H1 (cell line): ENCODE measurements at regions not wholly inside any gene's neighbourhood (a gene's known extent, or its start where the extent isn't known, plus 50 kb on each side); places are given as distances from the start of the nearest gene placed in this dataset.

Experiments
- CTCF ChIA-PET: fragments of 300-600 bp; sonication (Branson Sonifier 250); formaldehyde crosslinking; loops from one replicate; lab custom pipeline; 2021; ENCODE audit not compliant: partially characterized antibody; lab: Charles Lee
- POLR2A ChIA-PET: fragments of 300-600 bp; sonication (Branson Sonifier 250); formaldehyde crosslinking; loops from one replicate; lab custom pipeline; 2021; ENCODE audit warnings: inconsistent platforms; ENCODE audit not compliant: partially characterized antibody; lab: Charles Lee
- DNase-seq, 2 experiments: peaks; one replicate each; pipeline versions ENCODE4 v3.0.0 to v3.0.0-alpha.2; 2010 to 2022; ENCODE audit warnings: low spot score in 2 of 2, low read depth in 1 of 2, mixed read lengths in 1 of 2
- FAIRE-seq: peaks from 2 replicates; lab custom pipeline; 2011; peaks lifted over from hg19 to GRCh38; lab: Jason Lieb, UNC
- H2AFZ ChIP-seq: 2 replicates; pipeline ENCODE4 v1.8.1; 2012; ENCODE audit warnings: low read length, inconsistent platforms
- H2AK5ac ChIP-seq: 2 replicates; pipeline ENCODE4 v1.6.1; 2013; ENCODE audit warnings: low read depth, low read length
- H2BK120ac ChIP-seq: replicated peaks from 2 replicates; pipeline ENCODE3; 2013; ENCODE audit warnings: low read depth, low read length, inconsistent platforms
- H2BK12ac ChIP-seq: 2 replicates; pipeline ENCODE4 v1.6.1; 2013; ENCODE audit warnings: low read depth, low read length
- H2BK15ac ChIP-seq: 2 replicates; pipeline ENCODE4 v1.6.1; 2013; ENCODE audit warnings: low read length
- H2BK20ac ChIP-seq: 2 replicates; pipeline ENCODE4 v1.6.1; 2013; ENCODE audit warnings: low read length
- H2BK5ac ChIP-seq: 2 replicates; pipeline ENCODE4 v1.6.1; 2013; ENCODE audit warnings: low read depth, low read length
- H3K14ac ChIP-seq: 2 replicates; pipeline ENCODE4 v1.6.1; 2013; ENCODE audit warnings: inconsistent platforms; ENCODE audit not compliant: insufficient read length
- H3K18ac ChIP-seq: 2 replicates; pipeline ENCODE4 v1.6.1; 2013; ENCODE audit warnings: low read length; ENCODE audit errors: extremely low read depth
- H3K23ac ChIP-seq: 2 replicates; pipeline ENCODE4 v1.6.1; 2013; ENCODE audit warnings: inconsistent platforms; ENCODE audit not compliant: insufficient read length
- H3K23me2 ChIP-seq: 2 replicates; pipeline ENCODE4 v1.6.1; 2013; ENCODE audit warnings: low read depth, low read length
- H3K27ac ChIP-seq: 2 replicates; pipeline ENCODE4 v1.6.1; 2011; ENCODE audit warnings: low read depth, low read length, inconsistent platforms
- H3K27me3 ChIP-seq, 4 experiments: replicated peaks in 1 of 4; 1 replicate in 1 of 4; 2 replicates in 3 of 4; pipeline versions ENCODE4 v1.6.1 to v1.8.1; 2011 to 2013; ENCODE audit warnings: low read length in 3 of 4, mild to moderate bottlenecking in 3 of 4, inconsistent platforms in 2 of 4, mixed read lengths in 2 of 4, moderate library complexity in 1 of 4; ENCODE audit not compliant: control insufficient read depth in 3 of 4, insufficient read depth in 3 of 4; ENCODE audit errors: extremely low read depth in 1 of 4
- H3K36me3 ChIP-seq, 4 experiments: 2 replicates each; pipeline versions ENCODE4 v1.6.1 to v1.8.1; 2011 to 2013; ENCODE audit warnings: mild to moderate bottlenecking in 4 of 4, low read length in 3 of 4, moderate library complexity in 2 of 4, control low read depth in 1 of 4, inconsistent platforms in 1 of 4; ENCODE audit not compliant: insufficient read depth in 4 of 4, control insufficient read depth in 2 of 4
- H3K4ac ChIP-seq: replicated peaks from 2 replicates; pipeline ENCODE3; 2013; ENCODE audit warnings: low read length, low read depth, mixed read lengths, inconsistent platforms; ENCODE audit not compliant: insufficient read length
- H3K4me1 ChIP-seq, 4 experiments: replicated peaks in 1 of 4; 1 replicate in 1 of 4; 2 replicates in 3 of 4; pipeline versions ENCODE4 v1.6.1 to v1.8.1; 2011 to 2013; ENCODE audit warnings: low read length in 3 of 4, inconsistent platforms in 2 of 4, mixed read lengths in 1 of 4; ENCODE audit not compliant: insufficient read depth in 4 of 4, control insufficient read depth in 3 of 4
- H3K4me2 ChIP-seq, 2 experiments: 2 replicates each; pipeline versions ENCODE4 v1.6.1 to v1.8.1; 2011 to 2013; ENCODE audit warnings: low read depth in 2 of 2, low read length in 2 of 2, control low read depth in 1 of 2, inconsistent platforms in 1 of 2, mild to moderate bottlenecking in 1 of 2; ENCODE audit not compliant: insufficient read depth in 1 of 2
- H3K4me3 ChIP-seq, 4 experiments: fragments of 200-600, 300-600 bp in 1 of 4; sonication (generic), shearing (Covaris generic), sonication (Bioruptor Twin) in 1 of 4; 2 replicates each; pipeline versions ENCODE4 v1.5.1 to v1.8.1; 2011 to 2016; ENCODE audit warnings: low read length in 4 of 4, low read depth in 3 of 4, control low read depth in 2 of 4, inconsistent platforms in 2 of 4, mild to moderate bottlenecking in 2 of 4, mixed read lengths in 1 of 4, moderate library complexity in 1 of 4; ENCODE audit not compliant: insufficient read depth in 2 of 4; ENCODE audit errors: extremely low read depth in 1 of 4
- H3K56ac ChIP-seq: replicated peaks from 2 replicates; pipeline ENCODE3; 2013; ENCODE audit warnings: low read depth, mild to moderate bottlenecking, mixed read lengths, low read length, inconsistent platforms; ENCODE audit not compliant: insufficient read length
- H3K79me1 ChIP-seq: 2 replicates; pipeline ENCODE4 v1.6.1; 2013; ENCODE audit warnings: low read depth, low read length, control low read depth
- H3K79me2 ChIP-seq, 2 experiments: 2 replicates each; pipeline versions ENCODE4 v1.6.1 to v1.8.1; 2012 to 2013; ENCODE audit warnings: low read length in 2 of 2, mild to moderate bottlenecking in 2 of 2, inconsistent platforms in 1 of 2; ENCODE audit not compliant: insufficient read depth in 2 of 2, control insufficient read depth in 1 of 2
- H3K9ac ChIP-seq, 4 experiments: replicated peaks in 1 of 4; 1 replicate in 1 of 4; 2 replicates in 3 of 4; pipeline versions ENCODE4 v1.6.1 to v1.8.1; 2011 to 2013; ENCODE audit warnings: low read depth in 3 of 4, low read length in 3 of 4, control low read depth in 2 of 4, mild to moderate bottlenecking in 2 of 4, moderate library complexity in 2 of 4, inconsistent platforms in 1 of 4; ENCODE audit errors: extremely low read depth in 1 of 4
- H3K9me3 ChIP-seq, 2 experiments: 2 replicates each; pipeline versions ENCODE4 v1.6.1 to v1.8.1; 2012 to 2013; ENCODE audit warnings: mild to moderate bottlenecking in 2 of 2, moderate library complexity in 2 of 2, control low read depth in 1 of 2, inconsistent platforms in 1 of 2, low read depth in 1 of 2, low read length in 1 of 2, mixed read lengths in 1 of 2; ENCODE audit not compliant: insufficient read depth in 2 of 2
- H4K20me1 ChIP-seq, 2 experiments: replicated peaks in 1 of 2; 2 replicates each; pipeline versions ENCODE3 to v1.8.1; 2011 to 2013; ENCODE audit warnings: inconsistent platforms in 2 of 2, low read length in 2 of 2, mild to moderate bottlenecking in 1 of 2; ENCODE audit not compliant: insufficient read depth in 2 of 2, control insufficient read depth in 1 of 2
- H4K5ac ChIP-seq: 2 replicates; pipeline ENCODE4 v1.6.1; 2013; ENCODE audit warnings: low read length, low read depth, mixed read lengths, inconsistent platforms; ENCODE audit not compliant: insufficient read length
- H4K8ac ChIP-seq: 2 replicates; pipeline ENCODE4 v1.8.0; 2013; ENCODE audit warnings: mild to moderate bottlenecking, moderate library complexity, low read length, inconsistent platforms; ENCODE audit not compliant: insufficient read depth; ENCODE audit errors: extremely low read depth
- H4K91ac ChIP-seq: replicated peaks from 2 replicates; pipeline ENCODE3; 2013; ENCODE audit warnings: low read length, mixed read lengths, inconsistent platforms; ENCODE audit not compliant: insufficient read length
- HDAC2 ChIP-seq, 2 experiments: fragments of 300-600 bp in 1 of 2; sonication (generic) in 1 of 2; IDR thresholded peaks; 2 replicates each; pipeline ENCODE4 v1.6.1; 2011 to 2012; ENCODE audit warnings: low read depth in 2 of 2, low read length in 2 of 2, mild to moderate bottlenecking in 2 of 2, moderate library complexity in 2 of 2, borderline replicate concordance in 1 of 2, inconsistent platforms in 1 of 2
- POU5F1 ChIP-seq: IDR thresholded peaks from 2 replicates; pipeline ENCODE4 v1.6.1; 2011; ENCODE audit warnings: low read depth, mild to moderate bottlenecking, low read length, moderate library complexity
- RBBP5 ChIP-seq: IDR thresholded peaks from 2 replicates; pipeline ENCODE4 v1.7.1; 2012; ENCODE audit warnings: low read depth, mild to moderate bottlenecking, inconsistent platforms, low read length, moderate library complexity, borderline replicate concordance
- TEAD4 ChIP-seq: IDR thresholded peaks from 2 replicates; pipeline ENCODE4 v1.6.1; 2012; ENCODE audit warnings: low read depth, low read length, inconsistent platforms, mixed read lengths
- WGBS, 2 experiments: shearing (Covaris generic) in 1 of 2; methylation state at CpG; one replicate each; pipeline versions ENCODE4 v1.1.6 to v1.1.7; 2013 to 2015; ENCODE audit warnings: low lambda C conversion rate in 2 of 2, mixed read lengths in 2 of 2, inconsistent platforms in 1 of 2, low coverage in 1 of 2, missing lambda C conversion rate in 1 of 2; ENCODE audit not compliant: insufficient replicate concordance in 2 of 2, insufficient coverage in 1 of 2, insufficient read length in 1 of 2; ENCODE audit errors: extremely low coverage in 1 of 2, missing lambda C conversion rate in 1 of 2; 5-methylcytosine and 5-hydroxymethylcytosine counted together

DNA sequence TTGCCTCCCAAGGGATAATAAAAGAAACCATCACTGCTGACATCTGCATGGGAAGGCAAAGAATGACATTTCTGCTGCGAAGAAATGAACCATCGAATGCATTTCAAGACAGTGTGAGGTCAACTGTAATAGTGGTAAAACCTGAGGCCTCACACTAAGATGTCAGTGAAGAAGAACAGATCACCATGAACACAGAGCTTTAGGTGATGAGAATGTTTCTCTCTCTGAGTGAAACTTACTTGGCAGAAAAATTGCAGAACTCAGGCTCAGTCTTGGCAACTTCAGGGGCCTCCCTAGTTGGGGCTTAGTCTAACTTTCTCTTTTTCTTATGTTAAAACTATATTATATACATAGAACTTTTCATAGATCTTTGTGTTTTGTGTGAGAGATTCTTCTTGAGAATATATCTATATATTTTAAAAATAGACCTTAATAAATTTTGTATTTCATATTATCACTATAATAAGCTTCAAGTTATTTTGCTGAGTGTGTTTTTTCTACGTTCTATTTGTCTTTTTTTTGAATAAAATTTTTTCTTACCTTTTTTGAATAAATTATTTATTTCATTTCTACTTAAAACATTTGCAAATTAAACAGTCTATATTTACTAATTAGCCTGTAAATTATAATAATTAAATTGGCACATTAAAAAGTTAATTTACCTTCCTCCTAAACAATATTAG is 427.5 kb upstream of the TRIB2 start:
- no peak overlapping the region for H3K4ac ChIP-seq
- ChIA-PET CTCF (no interaction called here), POLR2A (no interaction called here)
- peaks cover 0 to 3% (median 0%) of the 10 kb centered on the region in 4 experiments; a peak in 2 of 7 replicates for H3K4me1 ChIP-seq
- H3K79me2 ChIP-seq, result no peaks in the 10 kb centered on the region
- no peak for FAIRE-seq
- no peak overlapping the region for H3K56ac ChIP-seq
- no peaks in the 10 kb centered on the region for H4K20me1 ChIP-seq
- H2AK5ac ChIP-seq, result no peak overlapping the region
- no peak overlapping the region for H2BK120ac ChIP-seq
- H4K8ac ChIP-seq, result no peak overlapping the region
- 90% methylated on average over 3 of the region's 3 CpGs; no CpG with 5 or more reads in 1 of the 2 experiments for WGBS, 2 experiments
- no peak for TF ChIP-seq RBBP5
- no peak for TF ChIP-seq HDAC2 (IDR thresholded peaks at IDR 0.05; ENCODE audit: borderline replicate concordance in 1 of 2, low read depth in 2 of 2, low read length in 2 of 2)
- TF ChIP-seq POU5F1, result no peak
- no peak for TF ChIP-seq TEAD4
- H2BK5ac ChIP-seq, result no peak overlapping the region
- no peak overlapping the region for H3K9ac ChIP-seq
- no peaks in the 10 kb centered on the region; the same call in 1 of the 2 replicates for H3K23me2 ChIP-seq
- H4K5ac ChIP-seq, result no peak overlapping the region
- H3K27ac ChIP-seq, result no peak overlapping the region
- H3K23ac ChIP-seq, result no peak overlapping the region
- no peak overlapping the region for H2BK15ac ChIP-seq
- H3K36me3 ChIP-seq, result no peaks in the 10 kb centered on the region
- no peak overlapping the region for H3K14ac ChIP-seq
- H3K18ac ChIP-seq, result no peak overlapping the region
- H2BK12ac ChIP-seq, result no peak overlapping the region
- no peak overlapping the region for H2AFZ ChIP-seq
- DNase-seq, result no peak
- no peaks in the 10 kb centered on the region for H3K79me1 ChIP-seq
- no peak overlapping the region for H3K4me2 ChIP-seq
- no peak overlapping the region for H4K91ac ChIP-seq
- no peak overlapping the region for H2BK20ac ChIP-seq
- peaks cover 0 to 4% of the 10 kb centered on the region in 2 experiments; a peak in 1 of 4 replicates for H3K9me3 ChIP-seq
- no peak overlapping the region for H3K4me3 ChIP-seq
- H3K27me3 ChIP-seq, result no peaks in the 10 kb centered on the region
